ENCODE measurements at regions not wholly inside any gene's neighbourhood (a gene's known extent, or its start where the extent isn't known, plus 50 kb on each side); places are given as distances from the start of the nearest gene placed in this dataset.

- TF ChIP-seq EZH2 (IDR thresholded peaks at IDR 0.05; ENCODE audit: low read depth, low read length, severe bottlenecking) (no peak), BACH1 (IDR thresholded peaks at IDR 0.05; ENCODE audit: low read length) (no peak), GABPA (IDR thresholded peaks at IDR 0.05; ENCODE audit: borderline replicate concordance, insufficient read depth, low read length) (no peak), YY1 (IDR thresholded peaks at IDR 0.05; ENCODE audit: low read depth, low read length) (no peak), CEBPB (IDR thresholded peaks at IDR 0.05; ENCODE audit: low read depth, low read length) (no peak)
Observed at GRCh38 chr17:73705594-73705993, 61.3 kb upstream of the SDK2 start (continued).
